H1 (cell line): ENCODE measurements at regions not wholly inside any gene's neighbourhood (a gene's known extent, or its start where the extent isn't known, plus 50 kb on each side); places are given as distances from the start of the nearest gene placed in this dataset.

Experiments
- CTCF ChIA-PET: fragments of 300-600 bp; sonication (Branson Sonifier 250); formaldehyde crosslinking; loops from one replicate; lab custom pipeline; 2021; ENCODE audit not compliant: partially characterized antibody; lab: Charles Lee
- POLR2A ChIA-PET: fragments of 300-600 bp; sonication (Branson Sonifier 250); formaldehyde crosslinking; loops from one replicate; lab custom pipeline; 2021; ENCODE audit warnings: inconsistent platforms; ENCODE audit not compliant: partially characterized antibody; lab: Charles Lee
- DNase-seq, 2 experiments: peaks; one replicate each; pipeline versions ENCODE4 v3.0.0 to v3.0.0-alpha.2; 2010 to 2022; ENCODE audit warnings: low spot score in 2 of 2, low read depth in 1 of 2, mixed read lengths in 1 of 2
- FAIRE-seq: peaks from 2 replicates; lab custom pipeline; 2011; peaks lifted over from hg19 to GRCh38; lab: Jason Lieb, UNC
- H2AFZ ChIP-seq: 2 replicates; pipeline ENCODE4 v1.8.1; 2012; ENCODE audit warnings: low read length, inconsistent platforms
- H2AK5ac ChIP-seq: 2 replicates; pipeline ENCODE4 v1.6.1; 2013; ENCODE audit warnings: low read depth, low read length
- H2BK120ac ChIP-seq: replicated peaks from 2 replicates; pipeline ENCODE3; 2013; ENCODE audit warnings: low read depth, low read length, inconsistent platforms
- H2BK12ac ChIP-seq: 2 replicates; pipeline ENCODE4 v1.6.1; 2013; ENCODE audit warnings: low read depth, low read length
- H2BK15ac ChIP-seq: 2 replicates; pipeline ENCODE4 v1.6.1; 2013; ENCODE audit warnings: low read length
- H2BK20ac ChIP-seq: 2 replicates; pipeline ENCODE4 v1.6.1; 2013; ENCODE audit warnings: low read length
- H2BK5ac ChIP-seq: 2 replicates; pipeline ENCODE4 v1.6.1; 2013; ENCODE audit warnings: low read depth, low read length
- H3K14ac ChIP-seq: 2 replicates; pipeline ENCODE4 v1.6.1; 2013; ENCODE audit warnings: inconsistent platforms; ENCODE audit not compliant: insufficient read length
- H3K18ac ChIP-seq: 2 replicates; pipeline ENCODE4 v1.6.1; 2013; ENCODE audit warnings: low read length; ENCODE audit errors: extremely low read depth
- H3K23ac ChIP-seq: 2 replicates; pipeline ENCODE4 v1.6.1; 2013; ENCODE audit warnings: inconsistent platforms; ENCODE audit not compliant: insufficient read length
- H3K23me2 ChIP-seq: 2 replicates; pipeline ENCODE4 v1.6.1; 2013; ENCODE audit warnings: low read depth, low read length
- H3K27ac ChIP-seq: 2 replicates; pipeline ENCODE4 v1.6.1; 2011; ENCODE audit warnings: low read depth, low read length, inconsistent platforms
- H3K27me3 ChIP-seq, 4 experiments: replicated peaks in 1 of 4; 1 replicate in 1 of 4; 2 replicates in 3 of 4; pipeline versions ENCODE4 v1.6.1 to v1.8.1; 2011 to 2013; ENCODE audit warnings: low read length in 3 of 4, mild to moderate bottlenecking in 3 of 4, inconsistent platforms in 2 of 4, mixed read lengths in 2 of 4, moderate library complexity in 1 of 4; ENCODE audit not compliant: control insufficient read depth in 3 of 4, insufficient read depth in 3 of 4; ENCODE audit errors: extremely low read depth in 1 of 4
- H3K36me3 ChIP-seq, 4 experiments: 2 replicates each; pipeline versions ENCODE4 v1.6.1 to v1.8.1; 2011 to 2013; ENCODE audit warnings: mild to moderate bottlenecking in 4 of 4, low read length in 3 of 4, moderate library complexity in 2 of 4, control low read depth in 1 of 4, inconsistent platforms in 1 of 4; ENCODE audit not compliant: insufficient read depth in 4 of 4, control insufficient read depth in 2 of 4
- H3K4ac ChIP-seq: replicated peaks from 2 replicates; pipeline ENCODE3; 2013; ENCODE audit warnings: low read length, low read depth, mixed read lengths, inconsistent platforms; ENCODE audit not compliant: insufficient read length
- H3K4me1 ChIP-seq, 4 experiments: replicated peaks in 1 of 4; 1 replicate in 1 of 4; 2 replicates in 3 of 4; pipeline versions ENCODE4 v1.6.1 to v1.8.1; 2011 to 2013; ENCODE audit warnings: low read length in 3 of 4, inconsistent platforms in 2 of 4, mixed read lengths in 1 of 4; ENCODE audit not compliant: insufficient read depth in 4 of 4, control insufficient read depth in 3 of 4
- H3K4me2 ChIP-seq, 2 experiments: 2 replicates each; pipeline versions ENCODE4 v1.6.1 to v1.8.1; 2011 to 2013; ENCODE audit warnings: low read depth in 2 of 2, low read length in 2 of 2, control low read depth in 1 of 2, inconsistent platforms in 1 of 2, mild to moderate bottlenecking in 1 of 2; ENCODE audit not compliant: insufficient read depth in 1 of 2
- H3K4me3 ChIP-seq, 4 experiments: fragments of 200-600, 300-600 bp in 1 of 4; sonication (generic), shearing (Covaris generic), sonication (Bioruptor Twin) in 1 of 4; 2 replicates each; pipeline versions ENCODE4 v1.5.1 to v1.8.1; 2011 to 2016; ENCODE audit warnings: low read length in 4 of 4, low read depth in 3 of 4, control low read depth in 2 of 4, inconsistent platforms in 2 of 4, mild to moderate bottlenecking in 2 of 4, mixed read lengths in 1 of 4, moderate library complexity in 1 of 4; ENCODE audit not compliant: insufficient read depth in 2 of 4; ENCODE audit errors: extremely low read depth in 1 of 4
- H3K56ac ChIP-seq: replicated peaks from 2 replicates; pipeline ENCODE3; 2013; ENCODE audit warnings: low read depth, mild to moderate bottlenecking, mixed read lengths, low read length, inconsistent platforms; ENCODE audit not compliant: insufficient read length
- H3K79me1 ChIP-seq: 2 replicates; pipeline ENCODE4 v1.6.1; 2013; ENCODE audit warnings: low read depth, low read length, control low read depth
- H3K79me2 ChIP-seq, 2 experiments: 2 replicates each; pipeline versions ENCODE4 v1.6.1 to v1.8.1; 2012 to 2013; ENCODE audit warnings: low read length in 2 of 2, mild to moderate bottlenecking in 2 of 2, inconsistent platforms in 1 of 2; ENCODE audit not compliant: insufficient read depth in 2 of 2, control insufficient read depth in 1 of 2
- H3K9ac ChIP-seq, 4 experiments: replicated peaks in 1 of 4; 1 replicate in 1 of 4; 2 replicates in 3 of 4; pipeline versions ENCODE4 v1.6.1 to v1.8.1; 2011 to 2013; ENCODE audit warnings: low read depth in 3 of 4, low read length in 3 of 4, control low read depth in 2 of 4, mild to moderate bottlenecking in 2 of 4, moderate library complexity in 2 of 4, inconsistent platforms in 1 of 4; ENCODE audit errors: extremely low read depth in 1 of 4
- H3K9me3 ChIP-seq, 2 experiments: 2 replicates each; pipeline versions ENCODE4 v1.6.1 to v1.8.1; 2012 to 2013; ENCODE audit warnings: mild to moderate bottlenecking in 2 of 2, moderate library complexity in 2 of 2, control low read depth in 1 of 2, inconsistent platforms in 1 of 2, low read depth in 1 of 2, low read length in 1 of 2, mixed read lengths in 1 of 2; ENCODE audit not compliant: insufficient read depth in 2 of 2
- H4K20me1 ChIP-seq, 2 experiments: replicated peaks in 1 of 2; 2 replicates each; pipeline versions ENCODE3 to v1.8.1; 2011 to 2013; ENCODE audit warnings: inconsistent platforms in 2 of 2, low read length in 2 of 2, mild to moderate bottlenecking in 1 of 2; ENCODE audit not compliant: insufficient read depth in 2 of 2, control insufficient read depth in 1 of 2
- H4K5ac ChIP-seq: 2 replicates; pipeline ENCODE4 v1.6.1; 2013; ENCODE audit warnings: low read length, low read depth, mixed read lengths, inconsistent platforms; ENCODE audit not compliant: insufficient read length
- H4K8ac ChIP-seq: 2 replicates; pipeline ENCODE4 v1.8.0; 2013; ENCODE audit warnings: mild to moderate bottlenecking, moderate library complexity, low read length, inconsistent platforms; ENCODE audit not compliant: insufficient read depth; ENCODE audit errors: extremely low read depth
- H4K91ac ChIP-seq: replicated peaks from 2 replicates; pipeline ENCODE3; 2013; ENCODE audit warnings: low read length, mixed read lengths, inconsistent platforms; ENCODE audit not compliant: insufficient read length
- BACH1 ChIP-seq: IDR thresholded peaks from 2 replicates; pipeline ENCODE4 v1.6.1; 2012; ENCODE audit warnings: low read length, improper control_type of control experiment
- EP300 ChIP-seq, 2 experiments: IDR thresholded peaks; 1 replicate in 1 of 2; 2 replicates in 1 of 2; pipeline ENCODE4 v1.6.1; 2011 to 2012; ENCODE audit warnings: low read depth in 2 of 2, low read length in 2 of 2, mild to moderate bottlenecking in 2 of 2, borderline replicate concordance in 1 of 2, inconsistent platforms in 1 of 2, moderate library complexity in 1 of 2
- KDM4A ChIP-seq: IDR thresholded peaks from one replicate; pipeline ENCODE4 v1.7.1; 2012; ENCODE audit warnings: low read depth, mild to moderate bottlenecking, moderate library complexity, low read length, inconsistent platforms; ENCODE audit not compliant: severe bottlenecking
- TAF7 ChIP-seq: optimal IDR thresholded peaks from 2 replicates; pipeline ENCODE3; 2011; ENCODE audit warnings: low read depth, mild to moderate bottlenecking, inconsistent platforms, low read length, moderate library complexity, borderline replicate concordance
- YY1 ChIP-seq: IDR thresholded peaks from 2 replicates; pipeline ENCODE4 v1.6.1; 2011; ENCODE audit warnings: low read depth, mild to moderate bottlenecking, low read length
- WGBS, 2 experiments: shearing (Covaris generic) in 1 of 2; methylation state at CpG; one replicate each; pipeline versions ENCODE4 v1.1.6 to v1.1.7; 2013 to 2015; ENCODE audit warnings: low lambda C conversion rate in 2 of 2, mixed read lengths in 2 of 2, inconsistent platforms in 1 of 2, low coverage in 1 of 2, missing lambda C conversion rate in 1 of 2; ENCODE audit not compliant: insufficient replicate concordance in 2 of 2, insufficient coverage in 1 of 2, insufficient read length in 1 of 2; ENCODE audit errors: extremely low coverage in 1 of 2, missing lambda C conversion rate in 1 of 2; 5-methylcytosine and 5-hydroxymethylcytosine counted together

GRCh38 chr5:145660897-145661640 lies 174.1 kb downstream of the PRELID2 start:
- no peak for DNase-seq
- TF ChIP-seq YY1 (no peak), TAF7 (no peak), BACH1 (no peak), EP300 (IDR thresholded peaks at IDR 0.05; ENCODE audit: borderline replicate concordance in 1 of 2, low read depth in 2 of 2, low read length in 2 of 2) (no peak), KDM4A (no peak)
- 94% methylated on average over 7 of the region's 7 CpGs; no CpG with 5 or more reads in 1 of the 2 experiments for WGBS, 2 experiments

More at GRCh38 chr5:145660897-145661640, 174.1 kb downstream of the PRELID2 start:
- ChIA-PET CTCF (no interaction called here), POLR2A (no interaction called here)
- H2BK15ac ChIP-seq: no peak overlapping the region
- H3K9me3 ChIP-seq: no peaks in the 10 kb centered on the region
- H3K18ac ChIP-seq: no peak overlapping the region
- no peak for FAIRE-seq
- no peak overlapping the region for H3K56ac ChIP-seq
- H2BK12ac ChIP-seq: no peak overlapping the region
- H3K4me3 ChIP-seq: no peak overlapping the region
- H2BK5ac ChIP-seq: no peak overlapping the region
- no peak overlapping the region for H3K4me2 ChIP-seq
- H4K5ac ChIP-seq: no peak overlapping the region
- no peaks in the 10 kb centered on the region for H3K79me2 ChIP-seq
- H2BK20ac ChIP-seq: no peak overlapping the region
- H3K4ac ChIP-seq: no peak overlapping the region
- H3K79me1 ChIP-seq: no peaks in the 10 kb centered on the region
- H4K20me1 ChIP-seq: no peaks in the 10 kb centered on the region
- H3K9ac ChIP-seq: no peak overlapping the region
- H3K27me3 ChIP-seq: no peaks in the 10 kb centered on the region
- H3K23ac ChIP-seq: no peak overlapping the region
- H2AK5ac ChIP-seq: no peak overlapping the region
- no peak overlapping the region for H4K91ac ChIP-seq
- H3K14ac ChIP-seq: no peak overlapping the region
- H4K8ac ChIP-seq: no peak overlapping the region
- H3K4me1 ChIP-seq: no peaks in the 10 kb centered on the region
- no peaks in the 10 kb centered on the region for H3K23me2 ChIP-seq
- H2AFZ ChIP-seq: no peak overlapping the region
- no peak overlapping the region for H3K27ac ChIP-seq
- no peaks in the 10 kb centered on the region for H3K36me3 ChIP-seq
- H2BK120ac ChIP-seq: no peak overlapping the region
